ENCODE measurements at regions not wholly inside any gene's neighbourhood (a gene's known extent, or its start where the extent isn't known, plus 50 kb on each side); places are given as distances from the start of the nearest gene placed in this dataset.

GRCh38 chr4:17173300-17173699, 274.9 kb upstream of the LDB2 start:
- Histone ChIP-seq H3K27ac (no peak overlapping the region), H3K9me3 (no peaks in the 10 kb centered on the region), H3K36me3 (no peaks in the 10 kb centered on the region), H3K4me3 (no peak overlapping the region), H3K4me1 (no peaks in the 10 kb centered on the region), H3K27me3 (no peaks in the 10 kb centered on the region)
- ATAC-seq (no peak), DNase-seq (no peak)
- intact Hi-C loops (cut with DNase I): no loop called here
- TF ChIP-seq CTCF (IDR thresholded peaks at IDR 0.05): peak; percentile 20

- TF ChIP-seq CTCF (IDR thresholded peaks at IDR 0.05): no peak
- Histone ChIP-seq H3K4me1 (no peaks in the 10 kb centered on the region), H3K27me3 (no peaks in the 10 kb centered on the region), H3K4me3 (no peak overlapping the region), H3K27ac (no peak overlapping the region), H3K36me3 (no peaks in the 10 kb centered on the region), H3K9me3 (no peaks in the 10 kb centered on the region)
- intact Hi-C loops (cut with DNase I): no loop called here
- no peak for DNase-seq
- ATAC-seq: no peak
Observed at GRCh38 chr4:17170131-17170530, 271.7 kb upstream of the LDB2 start.

- H3K4me3 ChIP-seq: no peak overlapping the region
- no peaks in the 10 kb centered on the region for H3K27me3 ChIP-seq
- no peak overlapping the region for H3K27ac ChIP-seq
- no peaks in the 10 kb centered on the region for H3K4me1 ChIP-seq
- ATAC-seq (no peak), DNase-seq (no peak)
- no peaks in the 10 kb centered on the region for H3K36me3 ChIP-seq
- TF ChIP-seq CTCF (IDR thresholded peaks at IDR 0.05): no peak
- intact Hi-C loops (cut with DNase I): no loop called here
- H3K9me3 ChIP-seq: no peaks in the 10 kb centered on the region
Observed at GRCh38 chr4:17169699-17170098, 271.3 kb upstream of the LDB2 start.

GRCh38 chr4:17168571-17168970, 270.1 kb upstream of the LDB2 start:
- Histone ChIP-seq H3K4me1 (no peaks in the 10 kb centered on the region), H3K27me3 (no peaks in the 10 kb centered on the region), H3K4me3 (no peak overlapping the region), H3K27ac (no peak overlapping the region), H3K36me3 (no peaks in the 10 kb centered on the region), H3K9me3 (no peaks in the 10 kb centered on the region)
- no peak for ATAC-seq
- TF ChIP-seq CTCF (IDR thresholded peaks at IDR 0.05): no peak
- intact Hi-C loops (cut with DNase I): no loop called here
- DNase-seq: no peak

GRCh38 chr4:17166954-17167353, 268.5 kb upstream of the LDB2 start:
- H3K36me3 ChIP-seq: no peaks in the 10 kb centered on the region
- no peaks in the 10 kb centered on the region for H3K4me1 ChIP-seq
- H3K9me3 ChIP-seq: no peaks in the 10 kb centered on the region
- intact Hi-C loops (cut with DNase I): no loop called here
- H3K27me3 ChIP-seq: no peaks in the 10 kb centered on the region
- H3K27ac ChIP-seq: no peak overlapping the region
- no peak for DNase-seq
- TF ChIP-seq CTCF (IDR thresholded peaks at IDR 0.05): no peak
- H3K4me3 ChIP-seq: no peak overlapping the region
- peak; percentile 41 for ATAC-seq

- TF ChIP-seq CTCF (IDR thresholded peaks at IDR 0.05): no peak
- H3K4me1 ChIP-seq: no peaks in the 10 kb centered on the region
- H3K4me3 ChIP-seq: no peak overlapping the region
- no peak overlapping the region for H3K27ac ChIP-seq
- H3K36me3 ChIP-seq: no peaks in the 10 kb centered on the region
- ATAC-seq (peak; percentile 36), DNase-seq (no peak)
- no peaks in the 10 kb centered on the region for H3K9me3 ChIP-seq
- intact Hi-C loops (cut with DNase I): no loop called here
- H3K27me3 ChIP-seq: no peaks in the 10 kb centered on the region
Observed at GRCh38 chr4:17165286-17165685, 266.8 kb upstream of the LDB2 start.

Measured in upper lobe of right lung (tissue), 1 donor.